ENCODE measurements at regions not wholly inside any gene's neighbourhood (a gene's known extent, or its start where the extent isn't known, plus 50 kb on each side); places are given as distances from the start of the nearest gene placed in this dataset.

DNA sequence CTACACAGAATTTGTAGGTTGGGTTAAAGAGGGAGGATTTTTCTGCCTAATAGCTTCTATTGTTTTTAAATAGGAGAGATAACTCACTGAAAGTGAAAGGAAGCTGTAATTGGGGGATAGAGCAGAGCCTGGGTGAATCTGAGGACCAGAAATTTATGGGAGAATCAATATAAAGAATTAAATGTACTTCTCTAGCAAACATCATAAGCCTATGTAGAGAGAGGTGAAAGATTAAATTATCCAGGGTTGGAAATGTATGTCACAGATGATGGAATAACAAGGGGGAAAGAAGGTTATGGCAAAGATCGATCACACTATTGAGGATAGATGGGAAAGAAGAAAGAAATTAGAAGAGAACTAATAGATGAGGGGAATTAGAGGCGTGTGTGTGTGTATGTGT, 104.4 kb upstream of the DCAF8L1 start:
- no peak overlapping the region for H3K4me3 ChIP-seq
- H3K27ac ChIP-seq, result no peak overlapping the region
- H3K36me3 ChIP-seq, result no peaks in the 10 kb centered on the region
- DNase-seq (ENCODE audit: low read depth in 1 of 2, low spot score in 1 of 2), result no peak
- H3K4me1 ChIP-seq (ENCODE audit: low read depth), result no peaks in the 10 kb centered on the region
- TF ChIP-seq, protein P1, sequence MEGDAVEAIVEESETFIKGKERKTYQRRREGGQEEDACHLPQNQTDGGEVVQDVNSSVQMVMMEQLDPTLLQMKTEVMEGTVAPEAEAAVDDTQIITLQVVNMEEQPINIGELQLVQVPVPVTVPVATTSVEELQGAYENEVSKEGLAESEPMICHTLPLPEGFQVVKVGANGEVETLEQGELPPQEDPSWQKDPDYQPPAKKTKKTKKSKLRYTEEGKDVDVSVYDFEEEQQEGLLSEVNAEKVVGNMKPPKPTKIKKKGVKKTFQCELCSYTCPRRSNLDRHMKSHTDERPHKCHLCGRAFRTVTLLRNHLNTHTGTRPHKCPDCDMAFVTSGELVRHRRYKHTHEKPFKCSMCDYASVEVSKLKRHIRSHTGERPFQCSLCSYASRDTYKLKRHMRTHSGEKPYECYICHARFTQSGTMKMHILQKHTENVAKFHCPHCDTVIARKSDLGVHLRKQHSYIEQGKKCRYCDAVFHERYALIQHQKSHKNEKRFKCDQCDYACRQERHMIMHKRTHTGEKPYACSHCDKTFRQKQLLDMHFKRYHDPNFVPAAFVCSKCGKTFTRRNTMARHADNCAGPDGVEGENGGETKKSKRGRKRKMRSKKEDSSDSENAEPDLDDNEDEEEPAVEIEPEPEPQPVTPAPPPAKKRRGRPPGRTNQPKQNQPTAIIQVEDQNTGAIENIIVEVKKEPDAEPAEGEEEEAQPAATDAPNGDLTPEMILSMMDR (IDR thresholded peaks at IDR 0.05; ENCODE audit: low read depth, low read length), result no peak
- no peaks in the 10 kb centered on the region for H3K9me3 ChIP-seq (ENCODE audit: low read depth)
- H3K27me3 ChIP-seq, result no peaks in the 10 kb centered on the region

DNA sequence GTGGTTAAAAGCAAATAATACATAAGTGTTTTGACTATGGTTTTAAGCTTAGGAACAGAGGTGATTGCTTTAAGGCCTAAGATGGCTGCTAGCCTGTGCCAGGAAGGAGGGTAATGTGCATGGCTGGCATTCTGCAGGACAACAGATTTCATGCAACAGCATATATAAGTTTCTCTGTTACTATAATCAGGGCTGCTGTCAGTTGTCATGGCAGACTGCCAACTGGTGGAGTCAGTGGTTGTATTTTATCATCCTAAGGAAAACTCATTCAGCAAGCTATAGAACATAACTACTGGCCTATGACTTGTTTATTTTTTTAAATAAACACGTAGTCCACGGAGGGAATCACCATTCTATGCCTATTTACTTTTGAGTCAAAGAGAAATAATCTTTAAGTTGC, 77.7 kb upstream of the DCAF8L1 start:
- no peaks in the 10 kb centered on the region for H3K4me1 ChIP-seq (ENCODE audit: low read depth)
- H3K27me3 ChIP-seq, result no peaks in the 10 kb centered on the region
- no peak overlapping the region for H3K4me3 ChIP-seq
- H3K27ac ChIP-seq, result no peak overlapping the region
- DNase-seq (ENCODE audit: low read depth in 1 of 2, low spot score in 1 of 2), result peak; percentile 23 to 36
- no peaks in the 10 kb centered on the region for H3K36me3 ChIP-seq
- no peaks in the 10 kb centered on the region for H3K9me3 ChIP-seq (ENCODE audit: low read depth)
- TF ChIP-seq, protein P1 (IDR thresholded peaks at IDR 0.05; ENCODE audit: low read depth, low read length), result no peak

DNA sequence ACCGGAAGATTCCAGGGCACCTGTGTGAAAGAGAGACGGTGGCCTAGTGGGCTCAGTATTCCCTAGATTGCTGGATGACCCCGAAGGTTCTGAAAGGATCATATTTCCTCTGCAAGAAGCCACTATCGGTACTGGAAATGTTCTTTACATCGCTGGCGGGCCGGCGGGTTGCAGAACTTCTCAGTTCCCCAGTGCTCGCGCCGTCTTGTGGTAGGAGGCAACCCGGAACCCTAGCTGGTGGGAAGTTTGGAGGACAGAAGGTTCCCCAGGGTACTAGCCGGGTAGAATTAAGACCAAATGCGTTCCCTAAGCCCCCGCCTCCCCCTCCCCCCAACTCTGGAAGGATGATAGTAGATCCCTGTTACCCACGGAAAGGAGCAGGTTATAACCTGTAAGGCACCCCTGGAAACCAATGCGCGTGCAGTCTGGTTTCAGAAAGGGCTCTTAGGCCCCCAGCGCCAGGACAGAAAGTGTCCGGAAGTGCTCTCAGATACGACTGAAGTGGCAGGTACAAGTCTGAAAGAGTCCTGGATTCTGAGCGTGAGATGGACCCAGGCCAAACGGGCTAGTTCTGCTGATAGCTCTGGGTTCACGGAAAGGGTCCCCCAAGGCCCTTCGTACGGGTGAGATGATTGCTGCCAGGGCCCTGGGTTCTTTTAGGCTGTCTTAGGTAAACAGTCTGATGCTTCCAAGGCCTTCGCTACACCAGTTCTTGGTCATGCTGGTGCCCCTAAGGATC, 61.7 kb upstream of the DCAF8L1 start:
- TF ChIP-seq, protein P1 (IDR thresholded peaks at IDR 0.05; ENCODE audit: low read depth, low read length), result no peak
- Histone ChIP-seq H3K4me3 (no peak overlapping the region), H3K27me3 (no peaks in the 10 kb centered on the region), H3K27ac (no peak overlapping the region), H3K4me1 (ENCODE audit: low read depth) (no peaks in the 10 kb centered on the region), H3K36me3 (no peaks in the 10 kb centered on the region), H3K9me3 (ENCODE audit: low read depth) (no peaks in the 10 kb centered on the region)
- no peak for DNase-seq (ENCODE audit: low read depth in 1 of 2, low spot score in 1 of 2)

DNA sequence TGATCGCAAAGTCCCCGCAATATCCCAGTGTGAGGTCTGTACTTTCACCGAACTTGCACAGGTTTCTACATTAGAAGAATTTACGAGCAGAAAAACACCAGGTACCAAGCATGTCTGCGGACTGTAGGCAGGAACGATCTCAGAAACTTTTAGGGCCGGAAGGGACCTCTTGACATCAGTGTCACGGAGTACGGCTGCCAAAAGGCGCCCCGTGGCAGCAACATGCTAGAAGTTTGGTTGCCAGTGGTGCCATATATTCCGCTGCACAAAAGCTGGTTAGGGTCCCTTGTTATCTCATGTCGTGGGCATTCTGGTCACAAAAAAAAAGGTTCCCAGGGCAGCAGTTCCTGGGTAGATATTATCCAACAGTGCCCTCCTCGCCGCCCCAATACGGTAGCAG, 61.0 kb upstream of the DCAF8L1 start:
- TF ChIP-seq, protein P1 (IDR thresholded peaks at IDR 0.05; ENCODE audit: low read depth, low read length), result no peak
- H3K27ac ChIP-seq, result no peak overlapping the region
- H3K36me3 ChIP-seq, result no peaks in the 10 kb centered on the region
- no peaks in the 10 kb centered on the region for H3K9me3 ChIP-seq (ENCODE audit: low read depth)
- DNase-seq (ENCODE audit: low read depth in 1 of 2, low spot score in 1 of 2), result no peak
- no peak overlapping the region for H3K4me3 ChIP-seq
- H3K27me3 ChIP-seq, result no peaks in the 10 kb centered on the region
- no peaks in the 10 kb centered on the region for H3K4me1 ChIP-seq (ENCODE audit: low read depth)

DNA sequence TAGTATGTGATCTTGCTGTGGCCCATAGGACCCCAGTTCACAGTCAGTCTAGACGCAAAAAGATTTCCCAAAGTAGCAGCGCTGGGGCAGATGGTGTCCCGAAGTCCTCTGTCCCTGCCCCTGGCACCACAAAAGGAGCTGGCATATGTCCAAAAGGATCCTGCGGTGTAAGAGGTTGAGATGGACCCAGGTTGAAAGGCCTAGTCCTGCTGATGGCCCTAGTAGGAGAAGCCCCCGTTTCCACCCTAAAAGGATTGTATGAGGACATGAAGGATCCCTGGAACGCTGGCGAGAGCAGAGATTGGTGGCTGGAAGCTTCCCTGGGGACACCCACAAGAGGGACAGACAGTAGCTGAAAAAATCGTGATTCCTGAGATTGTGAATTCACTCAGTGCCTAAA, 58.0 kb upstream of the DCAF8L1 start:
- no peaks in the 10 kb centered on the region for H3K4me1 ChIP-seq (ENCODE audit: low read depth)
- no peak for DNase-seq (ENCODE audit: low read depth in 1 of 2, low spot score in 1 of 2)

More for the DNA sequence above, 58.0 kb upstream of the DCAF8L1 start:
- Histone ChIP-seq H3K27ac (no peak overlapping the region), H3K36me3 (no peaks in the 10 kb centered on the region), H3K27me3 (no peaks in the 10 kb centered on the region), H3K9me3 (ENCODE audit: low read depth) (no peaks in the 10 kb centered on the region), H3K4me3 (no peak overlapping the region)
- TF ChIP-seq, protein P1 (IDR thresholded peaks at IDR 0.05; ENCODE audit: low read depth, low read length), result no peak
